SK-N-SH (cell line): ENCODE measurements at regions not wholly inside any gene's neighbourhood (a gene's known extent, or its start where the extent isn't known, plus 50 kb on each side); places are given as distances from the start of the nearest gene placed in this dataset.

Experiments used
- CTCF ChIA-PET: fragments of 300-600, 350-600 bp; formaldehyde crosslinking; extraction: SDS; loops from one replicate; lab custom pipeline; 2021; lab: Yijun Ruan, JAX
- POLR2A ChIA-PET: fragments of 350-600 bp; sonication (Branson Sonifier 250); formaldehyde crosslinking; extraction: SDS; loops from one replicate; lab custom pipeline; 2020; ENCODE audit warnings: antibody characterized with exemption, inconsistent platforms; lab: Yijun Ruan, JAX
- DNase-seq: peaks from one replicate; pipeline ENCODE4 v3.0.0; 2012
- H2AFZ ChIP-seq: fragments of 200-600 bp; sonication (generic); 2 replicates; pipeline ENCODE4 v1.8.1; 2016; ENCODE audit warnings: antibody characterized with exemption, mild to moderate bottlenecking, low read depth
- H3F3A ChIP-seq: fragments of 200-600 bp; sonication (generic); replicated peaks from 2 replicates; pipeline ENCODE3; 2016; ENCODE audit warnings: antibody characterized with exemption, mild to moderate bottlenecking; ENCODE audit not compliant: insufficient read depth
- H3K27ac ChIP-seq, 2 experiments: fragments of 200-500 bp in 1 of 2; fragments of 200-600 bp in 1 of 2; sonication (Bioruptor generic) in 1 of 2; sonication (generic), shearing (Covaris generic) in 1 of 2; 2 replicates each; pipeline versions ENCODE4 v1.5.1 to v1.6.1; 2014 to 2016; ENCODE audit warnings: low read depth in 2 of 2, inconsistent platforms in 1 of 2, low read length in 1 of 2, mild to moderate bottlenecking in 1 of 2, mixed read lengths in 1 of 2
- H3K27me3 ChIP-seq: fragments of 200-600 bp; sonication (generic), shearing (Covaris generic); 2 replicates; pipeline ENCODE4 v1.6.1; 2016; ENCODE audit warnings: mixed run types; ENCODE audit not compliant: insufficient read depth
- H3K36me3 ChIP-seq, 2 experiments: fragments of 200-500 bp in 1 of 2; fragments of 200-600 bp in 1 of 2; sonication (Bioruptor generic) in 1 of 2; sonication (generic) in 1 of 2; replicated peaks in 1 of 2; 2 replicates each; pipeline versions ENCODE3 to v1.5.1; 2014 to 2016; ENCODE audit warnings: low read length in 1 of 2, mild to moderate bottlenecking in 1 of 2; ENCODE audit not compliant: insufficient read depth in 2 of 2, control insufficient read depth in 1 of 2
- H3K4me1 ChIP-seq, 2 experiments: fragments of 200-500 bp in 1 of 2; fragments of 200-600 bp in 1 of 2; sonication (Bioruptor generic) in 1 of 2; sonication (generic), shearing (Covaris generic) in 1 of 2; 2 replicates each; pipeline versions ENCODE4 v1.5.1 to v1.6.1; 2014 to 2016; ENCODE audit warnings: low read depth in 1 of 2, low read length in 1 of 2, mixed run types in 1 of 2; ENCODE audit not compliant: insufficient read depth in 2 of 2, control insufficient read depth in 1 of 2
- H3K4me2 ChIP-seq: fragments of 200-600 bp; sonication (generic), shearing (Covaris generic); 2 replicates; pipeline ENCODE4 v1.6.1; 2017; ENCODE audit warnings: mixed run types
- H3K4me3 ChIP-seq, 2 experiments: fragments of 200-500 bp in 1 of 2; fragments of 200-600 bp in 1 of 2; sonication (Bioruptor generic) in 1 of 2; sonication (generic), shearing (Covaris generic) in 1 of 2; 2 replicates each; pipeline versions ENCODE4 v1.5.1 to v1.8.1; 2014 to 2016; ENCODE audit warnings: low read depth in 2 of 2, inconsistent platforms in 1 of 2, low read length in 1 of 2, mild to moderate bottlenecking in 1 of 2, mixed read lengths in 1 of 2, moderate library complexity in 1 of 2
- H3K79me2 ChIP-seq: fragments of 200-600 bp; sonication (generic); 2 replicates; pipeline ENCODE4 v1.8.1; 2017; ENCODE audit warnings: mild to moderate bottlenecking; ENCODE audit not compliant: insufficient read depth
- H3K9ac ChIP-seq: fragments of 200-600 bp; sonication (generic); 2 replicates; pipeline ENCODE4 v1.6.1; 2017; ENCODE audit warnings: mixed run types
- H3K9me2 ChIP-seq: fragments of 200-600 bp; sonication (generic); 2 replicates; pipeline ENCODE4 v1.6.1; 2017; ENCODE audit warnings: mixed run types
- H3K9me3 ChIP-seq: fragments of 200-600 bp; sonication (generic); 2 replicates; pipeline ENCODE4 v1.6.1; 2017; ENCODE audit warnings: mixed run types, mild to moderate bottlenecking, moderate library complexity
- H4K20me1 ChIP-seq: fragments of 200-600 bp; sonication (generic); 2 replicates; pipeline ENCODE4 v1.6.1; 2017; ENCODE audit warnings: mild to moderate bottlenecking, mixed run types; ENCODE audit not compliant: insufficient read depth
- EZH2phosphoT487 ChIP-seq: fragments of 200-600 bp; sonication (generic); IDR thresholded peaks from 2 replicates; pipeline ENCODE4 v1.6.1; 2017; ENCODE audit warnings: low read depth, mixed run types, mild to moderate bottlenecking, antibody characterized with exemption, moderate library complexity, borderline replicate concordance
- FOSL2 ChIP-seq: IDR thresholded peaks from 2 replicates; pipeline ENCODE4 v1.4.0; 2012; ENCODE audit warnings: low read depth, mild to moderate bottlenecking, moderate library complexity, borderline replicate concordance
- FOXJ3 ChIP-seq: sonication (generic); formaldehyde crosslinking; IDR thresholded peaks from 2 replicates; pipeline ENCODE4 v1.5.1; 2020; ENCODE audit warnings: mild to moderate bottlenecking, missing genetic modification reagents
- IRF3 ChIP-seq: fragments of 150-350 bp; IDR thresholded peaks from 2 replicates; pipeline ENCODE4 v1.6.1; 2016; ENCODE audit warnings: mild to moderate bottlenecking, low read depth, low read length
- MAX ChIP-seq: IDR thresholded peaks from 2 replicates; pipeline ENCODE4 v1.4.0; 2012; ENCODE audit warnings: low read depth
- NFIC ChIP-seq: IDR thresholded peaks from 2 replicates; pipeline ENCODE4 v1.4.0; 2012; ENCODE audit warnings: borderline replicate concordance
- PBX3 ChIP-seq: IDR thresholded peaks from 2 replicates; pipeline ENCODE4; 2012
- POLR2AphosphoS5 ChIP-seq: IDR thresholded peaks from 2 replicates; pipeline ENCODE4 v1.6.1; 2012; ENCODE audit warnings: low read depth, low read length
- REST ChIP-seq: IDR thresholded peaks from 2 replicates; pipeline ENCODE4 v1.6.1; 2012; ENCODE audit warnings: mild to moderate bottlenecking, low read depth, low read length, moderate library complexity
- SIN3A ChIP-seq: IDR thresholded peaks from 2 replicates; pipeline ENCODE4 v1.6.1; 2012; ENCODE audit warnings: low read depth, mild to moderate bottlenecking, low read length, moderate library complexity, borderline replicate concordance
- TAF1 ChIP-seq: IDR thresholded peaks from 2 replicates; pipeline ENCODE4 v1.6.1; 2012; ENCODE audit warnings: low read depth, mild to moderate bottlenecking, low read length, moderate library complexity, borderline replicate concordance
- TEAD4 ChIP-seq: IDR thresholded peaks from 2 replicates; pipeline ENCODE4 v1.4.0; 2012; ENCODE audit warnings: mild to moderate bottlenecking, borderline replicate concordance; ENCODE audit not compliant: insufficient read depth
- USF1 ChIP-seq: IDR thresholded peaks from 2 replicates; pipeline ENCODE4 v1.4.0; 2012; ENCODE audit warnings: low read depth, borderline replicate concordance
- YY1 ChIP-seq: IDR thresholded peaks from 2 replicates; pipeline ENCODE4 v1.4.0; 2012; ENCODE audit warnings: low read depth, mild to moderate bottlenecking
- WGBS: methylation state at CpG from one replicate; pipeline ENCODE4 v1.1.6; 2017; ENCODE audit warnings: low lambda C conversion rate; 5-methylcytosine and 5-hydroxymethylcytosine counted together

GRCh38 chr2:78589871-78590270 is 435.6 kb upstream of the REG3G start:
- no peak overlapping the region for H3K4me3 ChIP-seq
- no peaks in the 10 kb centered on the region for H3K27me3 ChIP-seq
- H2AFZ ChIP-seq, result no peak overlapping the region
- H4K20me1 ChIP-seq, result no peaks in the 10 kb centered on the region
- POLR2A ChIA-PET, result no interaction called here
- DNase-seq, result no peak
- no peaks in the 10 kb centered on the region for H3K79me2 ChIP-seq
- CTCF ChIA-PET, result no interaction called here
- no peaks in the 10 kb centered on the region for H3K9me3 ChIP-seq
- TF ChIP-seq FOXJ3 (CRISPR knock-in tag) (no peak), PBX3 (no peak), IRF3 (no peak), FOSL2 (no peak), EZH2phosphoT487 (no peak), TEAD4 (no peak), USF1 (no peak)
- no peaks in the 10 kb centered on the region for H3F3A ChIP-seq
- no peaks in the 10 kb centered on the region for H3K9me2 ChIP-seq
- no peaks in the 10 kb centered on the region; a peak in 1 of 4 replicates for H3K4me1 ChIP-seq
- H3K4me2 ChIP-seq, result no peak overlapping the region
- no peak overlapping the region for H3K27ac ChIP-seq
- no peak overlapping the region for H3K9ac ChIP-seq
- H3K36me3 ChIP-seq, result no peaks in the 10 kb centered on the region

GRCh38 chr2:78592491-78592890 is 433.0 kb upstream of the REG3G start:
- WGBS, result 42% methylated on average over 3 of the region's 3 CpGs
- CTCF ChIA-PET, result no interaction called here
- no peak overlapping the region for H3K27ac ChIP-seq
- H4K20me1 ChIP-seq, result no peaks in the 10 kb centered on the region
- no peak overlapping the region for H3K4me2 ChIP-seq
- H2AFZ ChIP-seq, result no peak overlapping the region
- no peaks in the 10 kb centered on the region for H3K36me3 ChIP-seq
- H3K9ac ChIP-seq, result no peak overlapping the region
- DNase-seq, result no peak
- H3K9me2 ChIP-seq, result no peaks in the 10 kb centered on the region
- no peaks in the 10 kb centered on the region; a peak in 1 of 4 replicates for H3K4me1 ChIP-seq
- POLR2A ChIA-PET, result no interaction called here
- H3K4me3 ChIP-seq, result no peak overlapping the region
- H3K79me2 ChIP-seq, result no peaks in the 10 kb centered on the region
- H3K9me3 ChIP-seq, result no peaks in the 10 kb centered on the region
- no peaks in the 10 kb centered on the region for H3K27me3 ChIP-seq
- H3F3A ChIP-seq, result no peaks in the 10 kb centered on the region
- TF ChIP-seq REST (no peak), YY1 (no peak), NFIC (no peak), EZH2phosphoT487 (no peak), POLR2AphosphoS5 (no peak), SIN3A (no peak), PBX3 (no peak), FOXJ3 (CRISPR knock-in tag) (no peak), TAF1 (no peak), MAX (no peak)
